ENCODE measurements at regions not wholly inside any gene's neighbourhood (a gene's known extent, or its start where the extent isn't known, plus 50 kb on each side); places are given as distances from the start of the nearest gene placed in this dataset.

- TF ChIP-seq CTCF (IDR thresholded peaks at IDR 0.05) (no peak), POLR2A (IDR thresholded peaks at IDR 0.05) (no peak)
Measured at GRCh38 chr12:24173067-24173466, 223.6 kb upstream of the SOX5 start.
